Stimulated activated CD8-positive, alpha-beta memory T cell treated with anti-CD3 and anti-CD28 coated beads, Interleukin-12 subunit alpha, Interleukin-12 subunit beta, amount 100 ng/mL, for 1 hour (primary cell): ENCODE measurements at regions not wholly inside any gene's neighbourhood (a gene's known extent, or its start where the extent isn't known, plus 50 kb on each side); places are given as distances from the start of the nearest gene placed in this dataset.
"Not testable (repeated sequence)": the region's sequence is repeated elsewhere in the genome, so short reads cannot be mapped to it uniquely, and the experiment has no call there.

Experiments used
- DNase-seq: peaks from one replicate; pipeline ENCODE4 v3.0.0-alpha.2; 2020; ENCODE audit warnings: low read depth

- no peak for DNase-seq
These were observed 312.5 kb downstream of the SHQ1 start for GRCh38 chr3:72535772-72536171.

GRCh38 chr3:72533591-72534473 lies 314.4 kb downstream of the SHQ1 start:
- no peak for DNase-seq

GRCh38 chr3:72530426-72530825 lies 317.8 kb downstream of the SHQ1 start:
- DNase-seq, result no peak

DNA sequence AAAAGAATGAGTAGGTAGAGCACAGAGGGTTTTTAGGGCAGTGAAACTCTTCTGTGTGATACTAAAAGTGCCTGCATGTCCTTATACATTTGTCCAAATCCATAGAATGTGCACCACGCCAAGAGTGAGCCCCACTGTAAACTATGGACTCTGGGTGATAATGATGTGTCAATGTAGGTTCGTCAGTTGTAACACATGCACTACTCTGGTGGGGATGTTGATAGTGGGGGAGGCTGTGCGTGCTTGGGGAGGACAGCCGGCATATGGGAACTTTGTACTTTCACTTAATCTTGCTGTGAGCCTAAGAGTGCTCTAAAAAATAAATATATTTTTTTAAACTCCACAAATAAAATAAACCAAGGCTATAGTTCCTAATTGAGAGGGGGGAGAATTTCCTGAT lies 319.2 kb downstream of the SHQ1 start:
- DNase-seq, result no peak

DNA sequence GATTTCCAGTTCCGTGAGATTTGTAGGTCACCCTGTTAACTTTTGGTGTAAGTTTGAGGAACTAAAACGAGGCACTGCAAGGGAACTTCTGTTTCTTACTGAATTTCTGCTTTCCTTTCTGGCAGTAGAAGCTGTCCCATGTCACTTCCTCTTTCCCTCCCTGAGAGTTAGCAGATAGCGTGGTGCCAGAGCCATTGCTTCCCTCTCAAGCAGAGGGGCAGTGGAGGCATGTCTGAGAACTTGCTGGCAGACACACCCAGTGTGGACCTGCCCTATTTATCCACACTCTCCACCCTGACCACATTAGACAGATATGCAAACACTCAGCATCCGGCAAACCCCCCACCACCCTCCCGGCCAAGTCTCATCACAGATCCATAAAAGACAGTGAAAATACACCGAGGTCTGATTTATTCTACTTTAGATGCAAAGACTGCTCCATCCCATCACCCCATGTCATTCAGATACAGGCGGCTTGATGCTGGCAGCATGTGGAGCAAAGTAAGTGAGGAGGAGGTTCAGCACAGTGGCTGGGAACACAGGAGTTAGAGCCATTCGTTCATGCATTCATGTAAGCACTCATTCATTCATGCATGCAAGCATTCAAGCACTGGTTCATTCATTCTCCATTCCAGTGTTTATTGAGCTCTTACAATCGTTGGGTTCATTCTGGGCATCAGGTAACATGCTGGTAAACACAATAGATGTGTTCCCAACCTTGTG lies 324.7 kb downstream of the SHQ1 start:
- no peak for DNase-seq

GRCh38 chr3:72520690-72521308 lies 327.4 kb downstream of the SHQ1 start:
- no peak for DNase-seq

GRCh38 chr3:72519946-72520604 lies 328.2 kb downstream of the SHQ1 start:
- DNase-seq, result no peak

- no peak for DNase-seq
These were observed 330.3 kb downstream of the SHQ1 start for GRCh38 chr3:72517921-72518424.

DNA sequence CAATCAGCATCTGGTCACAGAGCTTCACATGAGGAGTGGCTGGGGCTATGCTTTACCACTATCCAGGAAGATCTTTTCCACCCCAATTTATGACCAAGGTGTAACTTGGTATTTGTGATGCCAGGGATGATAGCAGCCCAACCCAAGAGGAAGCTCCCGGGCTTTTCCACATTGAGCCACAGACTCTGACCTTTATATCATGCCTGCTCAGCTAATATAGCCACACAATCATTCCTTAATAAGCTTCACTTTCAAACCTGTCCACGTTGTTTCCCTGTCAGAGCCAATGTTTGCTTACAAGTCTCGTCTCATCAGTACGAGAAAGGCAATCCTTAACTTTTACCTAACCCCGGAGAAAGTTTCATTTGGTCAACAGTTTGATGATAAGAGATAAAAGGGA lies 330.9 kb downstream of the SHQ1 start:
- DNase-seq, result no peak

- no peak for DNase-seq
These were observed 331.9 kb downstream of the SHQ1 start for GRCh38 chr3:72516361-72516760.

GRCh38 chr3:72515941-72516340 lies 332.3 kb downstream of the SHQ1 start:
- DNase-seq, result no peak

DNA sequence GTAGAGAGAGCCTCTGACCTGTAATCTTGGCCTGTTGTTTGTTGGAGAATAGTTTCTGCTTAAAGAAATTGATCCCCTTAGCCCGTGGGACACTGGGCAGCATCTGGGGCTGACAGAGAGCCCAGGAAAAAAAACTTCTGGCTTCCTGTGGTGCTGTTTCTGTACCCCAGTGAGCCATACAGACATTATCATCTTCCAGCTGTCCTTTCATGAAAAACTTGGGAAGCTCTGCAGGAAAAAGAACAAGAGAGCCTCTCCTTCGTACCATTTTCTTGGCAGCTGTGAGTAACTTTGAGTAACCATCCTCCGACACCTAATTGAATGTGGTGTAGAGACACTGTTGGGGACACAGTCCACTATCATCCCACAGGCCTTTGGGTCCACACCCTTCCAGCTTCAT lies 333.0 kb downstream of the SHQ1 start:
- no peak for DNase-seq

DNA sequence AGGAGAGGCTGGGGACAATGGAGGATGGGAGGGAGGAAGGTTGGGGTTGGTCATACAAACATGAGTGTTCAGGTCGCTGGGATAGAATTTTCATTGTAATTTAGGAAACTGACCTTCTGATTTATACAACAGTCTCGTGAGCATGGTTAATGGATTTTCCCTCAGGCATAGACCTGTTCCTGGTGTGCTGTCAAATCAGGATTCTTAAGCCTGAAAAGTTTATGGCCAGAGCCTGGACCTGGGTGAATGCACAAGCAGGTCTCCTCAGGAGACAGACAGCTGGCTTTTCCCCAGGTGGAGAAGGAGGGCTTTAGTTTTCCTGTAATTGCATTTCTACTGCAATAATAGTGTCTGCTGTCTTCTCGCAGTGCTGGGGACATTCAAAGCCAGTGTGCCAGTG lies 338.0 kb downstream of the SHQ1 start:
- DNase-seq, result no peak

- no peak for DNase-seq
These were observed 342.5 kb downstream of the SHQ1 start for GRCh38 chr3:72505539-72506405.

GRCh38 chr3:72497501-72497900 lies 350.7 kb downstream of the SHQ1 start:
- not testable (repeated sequence) for DNase-seq

DNA sequence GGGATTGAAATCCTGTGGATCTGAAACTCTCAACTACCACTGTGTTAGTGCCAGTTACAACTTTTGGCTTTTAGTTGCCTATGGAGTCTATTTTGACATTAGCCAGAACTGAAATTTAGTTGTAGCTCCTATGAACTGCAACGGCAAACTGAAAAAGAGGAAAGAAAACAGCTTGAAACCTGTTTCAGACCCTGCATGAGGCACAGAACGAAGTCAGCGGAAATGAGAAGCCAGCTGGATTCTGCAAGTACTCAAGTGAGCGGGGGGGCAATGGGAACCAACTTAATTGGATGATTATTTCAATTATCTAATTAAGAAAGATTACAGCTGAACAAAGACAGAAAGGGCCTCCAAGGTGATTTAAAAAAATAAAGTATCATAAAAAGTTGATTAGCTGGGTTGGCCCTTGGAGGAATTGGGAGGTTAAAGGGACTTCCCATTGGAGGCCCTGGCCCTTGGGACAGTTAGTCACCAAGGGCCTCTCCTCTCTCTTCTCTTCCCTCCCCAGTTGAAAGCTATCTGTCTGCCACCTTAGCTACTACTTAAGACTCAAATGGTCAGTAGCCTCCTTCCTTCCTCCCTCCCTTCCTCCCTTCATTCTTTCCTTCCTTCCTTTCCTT lies 352.1 kb downstream of the SHQ1 start:
- no peak for DNase-seq

GRCh38 chr3:72494626-72495025 lies 353.6 kb downstream of the SHQ1 start:
- DNase-seq, result no peak

- no peak for DNase-seq
These were observed 354.1 kb downstream of the SHQ1 start for GRCh38 chr3:72494130-72494529.

GRCh38 chr3:72492240-72492639 lies 356.0 kb downstream of the SHQ1 start:
- DNase-seq, result no peak

DNA sequence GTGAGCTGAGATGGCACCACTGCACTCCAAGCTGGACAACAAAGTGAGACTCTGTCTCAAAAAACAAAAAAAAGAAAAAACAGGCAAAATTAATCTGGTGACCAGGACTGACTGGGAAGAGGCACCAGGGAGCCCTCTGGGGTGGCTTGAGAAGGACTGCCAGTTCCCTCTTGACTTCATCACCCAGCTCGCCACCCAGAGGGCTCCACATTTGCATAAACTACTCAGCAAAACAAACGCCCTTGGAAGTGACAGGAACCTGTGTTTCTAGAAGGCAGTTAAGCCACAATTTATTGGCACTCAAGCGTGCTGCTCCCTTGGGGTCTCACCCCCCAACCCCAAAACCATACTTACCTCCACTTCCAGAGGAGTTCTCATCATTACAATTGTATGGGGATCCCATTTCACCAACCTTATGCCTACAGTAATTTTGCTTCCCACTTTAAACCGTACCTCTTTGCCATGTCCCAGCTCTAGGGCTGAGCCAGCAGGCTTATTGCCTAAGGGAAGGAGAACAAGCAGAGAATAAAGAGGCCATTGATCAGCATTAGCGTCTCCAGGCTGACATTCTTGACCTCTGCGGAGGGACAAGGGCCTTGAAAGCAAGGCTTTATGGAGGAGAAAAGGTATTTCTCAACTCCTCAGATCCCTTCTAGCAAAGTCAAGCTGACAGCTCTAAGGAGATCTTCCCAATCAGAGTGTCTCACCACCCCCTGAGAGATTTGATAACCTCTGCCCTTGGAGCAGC lies 357.4 kb downstream of the SHQ1 start:
- no peak for DNase-seq
